ENCODE measurements at regions not wholly inside any gene's neighbourhood (a gene's known extent, or its start where the extent isn't known, plus 50 kb on each side); places are given as distances from the start of the nearest gene placed in this dataset.
"Not testable (repeated sequence)": the region's sequence is repeated elsewhere in the genome, so short reads cannot be mapped to it uniquely, and the experiment has no call there.

- no peak for DNase-seq (ENCODE audit: low spot score)
Observed at GRCh38 chr16:60558936-60559335, 1477.3 kb downstream of the CDH8 start.

- DNase-seq (ENCODE audit: low spot score), result no peak
Observed at GRCh38 chr16:60553090-60553757, 1483.0 kb downstream of the CDH8 start.

- no peak for DNase-seq (ENCODE audit: low spot score)
Observed at GRCh38 chr16:60541535-60541934, 1494.7 kb downstream of the CDH8 start.

GRCh38 chr16:60510941-60511340 is 1525.3 kb downstream of the CDH8 start:
- DNase-seq (ENCODE audit: low spot score), result no peak

GRCh38 chr16:60510208-60510607 is 1526.0 kb downstream of the CDH8 start:
- no peak for DNase-seq (ENCODE audit: low spot score)

- no peak for DNase-seq (ENCODE audit: low spot score)
Observed at GRCh38 chr16:60491273-60491672, 1545.0 kb downstream of the CDH8 start.

GRCh38 chr16:60485872-60486489 is 1550.3 kb downstream of the CDH8 start:
- no peak for DNase-seq (ENCODE audit: low spot score)

- DNase-seq (ENCODE audit: low spot score), result no peak
Observed at GRCh38 chr16:60484901-60485300, 1551.3 kb downstream of the CDH8 start.

- no peak for DNase-seq (ENCODE audit: low spot score)
Observed at GRCh38 chr16:60481591-60481990, 1554.6 kb downstream of the CDH8 start.

- DNase-seq (ENCODE audit: low spot score), result no peak
Observed at GRCh38 chr16:60478810-60479209, 1557.4 kb downstream of the CDH8 start.

GRCh38 chr16:60463986-60464385 is 1572.3 kb downstream of the CDH8 start:
- DNase-seq (ENCODE audit: low spot score), result no peak

- no peak for DNase-seq (ENCODE audit: low spot score)
Observed at GRCh38 chr16:60459463-60459862, 1576.8 kb downstream of the CDH8 start.

- DNase-seq (ENCODE audit: low spot score), result no peak
Observed at GRCh38 chr16:60458255-60458654, 1578.0 kb downstream of the CDH8 start.

- DNase-seq (ENCODE audit: low spot score), result no peak
Observed at GRCh38 chr16:60452646-60453045, 1583.6 kb downstream of the CDH8 start.

GRCh38 chr16:60438894-60439293 is 1597.3 kb downstream of the CDH8 start:
- DNase-seq (ENCODE audit: low spot score), result no peak

GRCh38 chr16:60432472-60432871 is 1603.8 kb downstream of the CDH8 start:
- no peak for DNase-seq (ENCODE audit: low spot score)

GRCh38 chr16:60419859-60420258 is 1616.4 kb downstream of the CDH8 start:
- DNase-seq (ENCODE audit: low spot score), result no peak

GRCh38 chr16:60414613-60415012 is 1621.6 kb downstream of the CDH8 start:
- DNase-seq (ENCODE audit: low spot score), result no peak

GRCh38 chr16:60413969-60414368 is 1622.3 kb downstream of the CDH8 start:
- DNase-seq (ENCODE audit: low spot score), result no peak

GRCh38 chr16:60407606-60408005 is 1628.6 kb downstream of the CDH8 start:
- DNase-seq (ENCODE audit: low spot score), result no peak

- no peak for DNase-seq (ENCODE audit: low spot score)
Observed at GRCh38 chr16:60407034-60407433, 1629.2 kb downstream of the CDH8 start.

- DNase-seq (ENCODE audit: low spot score), result no peak
Observed at GRCh38 chr16:60405286-60405685, 1631.0 kb downstream of the CDH8 start.

- DNase-seq (ENCODE audit: low spot score), result no peak
Observed at GRCh38 chr16:60404401-60404800, 1631.8 kb downstream of the CDH8 start.

- not testable (repeated sequence) for DNase-seq (ENCODE audit: low spot score)
Observed at GRCh38 chr16:60402941-60403340, 1633.3 kb downstream of the CDH8 start.

All from AG08396 (cell line).